H1 (cell line): ENCODE measurements at regions not wholly inside any gene's neighbourhood (a gene's known extent, or its start where the extent isn't known, plus 50 kb on each side); places are given as distances from the start of the nearest gene placed in this dataset.
A peak's percentile ranks its signal among the peaks of the same experiment; 100 is the strongest.

Experiments
- BRCA1 ChIP-seq: IDR thresholded peaks from 2 replicates; pipeline ENCODE4 v1.6.1; 2012; ENCODE audit warnings: low read depth, low read length, improper control_type of control experiment
- CBX5 ChIP-seq: fragments of 300-800, 300-1000 bp; sonication (generic); IDR thresholded peaks from 2 replicates; pipeline ENCODE4 v1.7.1; 2016; ENCODE audit warnings: antibody characterized with exemption, low read length, low read depth
- EGR1 ChIP-seq: IDR thresholded peaks from 2 replicates; pipeline ENCODE4 v1.6.1; 2011; ENCODE audit warnings: low read depth, low read length, borderline replicate concordance
- GTF2F1 ChIP-seq: IDR thresholded peaks from 2 replicates; pipeline ENCODE4 v1.6.1; 2012; ENCODE audit warnings: low read depth, low read length, improper control_type of control experiment, borderline replicate concordance
- HDAC6 ChIP-seq: IDR thresholded peaks from one replicate; pipeline ENCODE4 v1.7.1; 2012; ENCODE audit warnings: low read depth, mild to moderate bottlenecking, inconsistent platforms, low read length, moderate library complexity
- JUND ChIP-seq: IDR thresholded peaks from 2 replicates; pipeline ENCODE4 v1.6.1; 2011; ENCODE audit warnings: mild to moderate bottlenecking, improper control_type of control experiment, low read length
- KDM1A ChIP-seq: fragments of 200-600, 300-600 bp; sonication (generic); IDR thresholded peaks from 2 replicates; pipeline ENCODE4 v1.7.1; 2016; ENCODE audit warnings: mild to moderate bottlenecking, low read length, borderline replicate concordance
- KDM4A ChIP-seq: IDR thresholded peaks from one replicate; pipeline ENCODE4 v1.7.1; 2012; ENCODE audit warnings: low read depth, mild to moderate bottlenecking, moderate library complexity, low read length, inconsistent platforms; ENCODE audit not compliant: severe bottlenecking
- KDM5A ChIP-seq: fragments of 200-600 bp; IDR thresholded peaks from 2 replicates; pipeline ENCODE4 v1.7.1; 2012; ENCODE audit warnings: mild to moderate bottlenecking, low read length, inconsistent platforms, mixed read lengths
- MAFK ChIP-seq: IDR thresholded peaks from 2 replicates; pipeline ENCODE4 v1.6.1; 2012; ENCODE audit warnings: low read depth, mild to moderate bottlenecking, improper control_type of control experiment, low read length
- NANOG ChIP-seq: IDR thresholded peaks from 2 replicates; pipeline ENCODE4 v1.6.1; 2011; ENCODE audit warnings: low read length, low read depth, mild to moderate bottlenecking, inconsistent platforms; ENCODE audit not compliant: insufficient read depth, poor library complexity, severe bottlenecking
- PHF8 ChIP-seq: fragments of 200-600 bp; sonication (generic); conservative IDR thresholded peaks from 2 replicates; pipeline ENCODE4 v1.7.1; 2012; ENCODE audit warnings: low read depth, mild to moderate bottlenecking, inconsistent platforms, low read length, moderate library complexity
- POLR2AphosphoS5 ChIP-seq: IDR thresholded peaks from 2 replicates; pipeline ENCODE4 v1.6.1; 2011; ENCODE audit warnings: low read depth, low read length
- POU5F1 ChIP-seq: IDR thresholded peaks from 2 replicates; pipeline ENCODE4 v1.6.1; 2011; ENCODE audit warnings: low read depth, mild to moderate bottlenecking, low read length, moderate library complexity
- RAD21 ChIP-seq, 2 experiments: IDR thresholded peaks in 1 of 2; conservative IDR thresholded peaks in 1 of 2; 2 replicates each; pipeline ENCODE4 v1.6.1; 2011; ENCODE audit warnings: low read depth in 2 of 2, low read length in 2 of 2, improper control_type of control experiment in 1 of 2, inconsistent platforms in 1 of 2, mild to moderate bottlenecking in 1 of 2, moderate library complexity in 1 of 2
- RNF2 ChIP-seq: fragments of 200-900, 300-1000 bp; sonication (generic); IDR thresholded peaks from 2 replicates; pipeline ENCODE4 v1.7.1; 2016; ENCODE audit warnings: borderline replicate concordance, low read depth, mild to moderate bottlenecking, antibody characterized with exemption, low read length; ENCODE audit not compliant: poor library complexity, severe bottlenecking; ENCODE audit errors: missing control alignments
- SP1 ChIP-seq: IDR thresholded peaks from 2 replicates; pipeline ENCODE4 v1.6.1; 2011; ENCODE audit warnings: low read depth, low read length
- SP2 ChIP-seq: IDR thresholded peaks from 2 replicates; pipeline ENCODE4 v1.6.1; 2012; ENCODE audit warnings: mild to moderate bottlenecking, low read length, inconsistent platforms
- SP4 ChIP-seq: IDR thresholded peaks from 2 replicates; pipeline ENCODE4 v1.6.1; 2012; ENCODE audit warnings: low read length, inconsistent platforms
- YY1 ChIP-seq: IDR thresholded peaks from 2 replicates; pipeline ENCODE4 v1.6.1; 2011; ENCODE audit warnings: low read depth, mild to moderate bottlenecking, low read length
- TF ChIP-seq, protein P1 (sequence below): IDR thresholded peaks from 2 replicates; pipeline ENCODE4 v1.6.1; 2012; ENCODE audit warnings: inconsistent platforms
- TF ChIP-seq, protein P2 (sequence below): IDR thresholded peaks from 2 replicates; pipeline ENCODE4 v1.6.1; 2011; ENCODE audit warnings: low read length, improper control_type of control experiment
- TF ChIP-seq, protein P3 (sequence below): IDR thresholded peaks from 2 replicates; pipeline ENCODE4 v1.6.1; 2012; ENCODE audit warnings: inconsistent platforms

DNA sequence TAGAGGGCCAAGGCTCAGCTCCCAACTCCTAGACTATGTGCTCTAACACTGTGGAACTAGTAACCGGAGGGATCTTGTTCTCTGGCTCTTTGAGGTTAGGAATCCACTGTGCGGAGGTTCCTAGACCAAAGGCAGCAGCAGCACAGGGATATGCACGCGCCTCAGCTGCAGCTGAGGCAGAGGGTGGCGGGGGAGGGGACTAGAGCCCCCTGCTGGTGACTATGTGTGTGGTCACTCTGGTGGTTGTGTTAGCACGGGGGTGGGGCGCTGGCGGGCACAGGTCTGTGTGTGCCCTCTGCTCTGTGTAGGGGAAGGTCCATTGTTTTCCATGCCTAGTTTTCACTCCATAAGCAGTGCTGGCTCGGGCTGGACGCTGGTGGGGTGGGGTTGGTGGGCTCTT is 458.0 kb upstream of the IZUMO3 start (continued):
- no peak for TF ChIP-seq KDM4A
- TF ChIP-seq, protein P1, sequence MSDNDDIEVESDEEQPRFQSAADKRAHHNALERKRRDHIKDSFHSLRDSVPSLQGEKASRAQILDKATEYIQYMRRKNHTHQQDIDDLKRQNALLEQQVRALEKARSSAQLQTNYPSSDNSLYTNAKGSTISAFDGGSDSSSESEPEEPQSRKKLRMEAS = peak; percentile 75
- TF ChIP-seq MAFK = no peak
- no peak; the same call in 1 of the 2 replicates for TF ChIP-seq EGR1
- TF ChIP-seq, protein P2, sequence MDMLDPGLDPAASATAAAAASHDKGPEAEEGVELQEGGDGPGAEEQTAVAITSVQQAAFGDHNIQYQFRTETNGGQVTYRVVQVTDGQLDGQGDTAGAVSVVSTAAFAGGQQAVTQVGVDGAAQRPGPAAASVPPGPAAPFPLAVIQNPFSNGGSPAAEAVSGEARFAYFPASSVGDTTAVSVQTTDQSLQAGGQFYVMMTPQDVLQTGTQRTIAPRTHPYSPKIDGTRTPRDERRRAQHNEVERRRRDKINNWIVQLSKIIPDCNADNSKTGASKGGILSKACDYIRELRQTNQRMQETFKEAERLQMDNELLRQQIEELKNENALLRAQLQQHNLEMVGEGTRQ = no peak
- no peak for TF ChIP-seq SP4
- TF ChIP-seq YY1 = 0 out of 2 replicates have a peak, but pooled peaks have one; percentile 15
- TF ChIP-seq KDM1A = peak; percentile 60; the same call in 1 of the 2 replicates
- TF ChIP-seq POU5F1 = peak; percentile 30; the same call in 1 of the 2 replicates
- TF ChIP-seq JUND = no peak
- TF ChIP-seq KDM5A = no peak
- TF ChIP-seq POLR2AphosphoS5 = no peak
- TF ChIP-seq CBX5 = no peak
- TF ChIP-seq GTF2F1 = no peak
- no peak for TF ChIP-seq PHF8
- no peak for TF ChIP-seq RNF2
- TF ChIP-seq SP1 = 0 out of 2 replicates have a peak, but pooled peaks have one; percentile 9
- TF ChIP-seq SP2 = no peak
- TF ChIP-seq BRCA1 = no peak
- no peak for TF ChIP-seq HDAC6
- TF ChIP-seq NANOG = no peak
- TF ChIP-seq RAD21 (IDR thresholded peaks at IDR 0.05 in 1 of 2, conservative IDR thresholded peaks at IDR 0.05 in 1 of 2; ENCODE audit: low read depth in 2 of 2, low read length in 2 of 2) = peak; percentile 74 to 80
- TF ChIP-seq, protein P3, sequence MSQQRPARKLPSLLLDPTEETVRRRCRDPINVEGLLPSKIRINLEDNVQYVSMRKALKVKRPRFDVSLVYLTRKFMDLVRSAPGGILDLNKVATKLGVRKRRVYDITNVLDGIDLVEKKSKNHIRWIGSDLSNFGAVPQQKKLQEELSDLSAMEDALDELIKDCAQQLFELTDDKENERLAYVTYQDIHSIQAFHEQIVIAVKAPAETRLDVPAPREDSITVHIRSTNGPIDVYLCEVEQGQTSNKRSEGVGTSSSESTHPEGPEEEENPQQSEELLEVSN = no peak
